MCF 10A (cell line): ENCODE measurements at regions not wholly inside any gene's neighbourhood (a gene's known extent, or its start where the extent isn't known, plus 50 kb on each side); places are given as distances from the start of the nearest gene placed in this dataset.

ENCODE experiments used
- BruUV-seq: library from RNA; stranded (reverse); fragments of 400-500 nt; replicated peaks from 2 replicates; lab custom pipeline; 2021; lab: Mats Ljungman, UMichigan
- CTCF ChIA-PET: fragments of 300-600 bp; sonication (Branson Sonifier 250); formaldehyde crosslinking; extraction: SDS; loops from one replicate; lab custom pipeline; 2021; ENCODE audit warnings: antibody characterized with exemption, inconsistent platforms; lab: Yijun Ruan, JAX
- POLR2A ChIA-PET: fragments of 300-600, 350-650 bp; sonication (Branson Sonifier 250); formaldehyde crosslinking; extraction: SDS; loops from one replicate; lab custom pipeline; 2020; ENCODE audit warnings: antibody characterized with exemption, inconsistent platforms; lab: Yijun Ruan, JAX
- DNase-seq: peaks from one replicate; pipeline ENCODE4 v3.0.0-alpha.2; 2018; ENCODE audit not compliant: unreplicated experiment
- H3K27ac Mint-ChIP-seq: one replicate; pipeline ENCODE4 v1.8.0; 2022; ENCODE audit warnings: mild to moderate bottlenecking, low read depth, mixed read lengths; ENCODE audit not compliant: unreplicated experiment
- H3K27me3 Mint-ChIP-seq: one replicate; pipeline ENCODE4 v1.8.0; 2022; ENCODE audit warnings: mixed read lengths; ENCODE audit not compliant: insufficient read depth, unreplicated experiment
- H3K36me3 Mint-ChIP-seq: one replicate; pipeline ENCODE4 v1.8.0; 2022; ENCODE audit warnings: mild to moderate bottlenecking, moderate library complexity, mixed read lengths; ENCODE audit not compliant: insufficient read depth, unreplicated experiment
- H3K4me1 Mint-ChIP-seq: one replicate; pipeline ENCODE4 v1.8.0; 2022; ENCODE audit warnings: mixed read lengths; ENCODE audit not compliant: insufficient read depth, unreplicated experiment
- H3K4me3 Mint-ChIP-seq: one replicate; pipeline ENCODE4 v1.8.0; 2022; ENCODE audit warnings: mild to moderate bottlenecking, moderate library complexity, mixed read lengths; ENCODE audit not compliant: unreplicated experiment
- H3K9me3 Mint-ChIP-seq: one replicate; pipeline ENCODE4 v1.8.0; 2022; ENCODE audit warnings: mixed read lengths; ENCODE audit not compliant: unreplicated experiment
- CTCF ChIP-seq: fragments of 200-600 bp; IDR thresholded peaks from one replicate; pipeline ENCODE4 v1.8.0; 2022; ENCODE audit warnings: antibody characterized with exemption, mild to moderate bottlenecking; ENCODE audit not compliant: unreplicated experiment
- intact Hi-C: fragments of 100-400 bp; cut with micrococcal nuclease; formaldehyde crosslinking; loops from 2 replicates; pipeline ENCODE4 v1.14.1; 2022

DNA sequence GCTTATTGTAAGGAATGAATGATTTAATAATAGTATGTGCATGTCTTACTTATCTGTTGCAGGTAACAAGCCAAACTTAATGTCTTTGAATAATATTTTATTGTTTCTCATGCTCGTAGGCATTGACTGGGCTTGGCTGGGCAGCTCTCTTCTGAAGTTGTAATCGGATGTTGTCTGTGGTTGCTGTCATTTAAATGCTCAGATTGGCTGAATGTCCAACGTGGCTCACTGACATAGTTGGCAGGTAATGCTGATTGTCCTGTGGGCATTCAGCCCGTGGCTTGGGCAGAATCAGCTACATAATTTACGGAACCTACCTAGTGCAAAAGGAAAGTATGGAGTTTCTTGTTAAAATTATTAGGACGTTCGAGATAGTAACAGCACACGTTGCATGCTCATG, 297.4 kb upstream of the GBE1 start:
- ChIA-PET POLR2A (interaction anchor here (0.6 kb wide), 1 partner anchor 199 kb away, joined by 4 read pairs; no protein-coding TSS in a partner anchor), CTCF (interaction anchor here (0.7 to 1.0 kb wide), 4 partner anchors 57 to 149 kb away, joined by 3 to 4 read pairs (median 3); no protein-coding TSS in a partner anchor)
- intact Hi-C loops: no loop called here
- TF ChIP-seq CTCF: no peak
- no peak for DNase-seq
- H3K27me3 Mint-ChIP-seq: no peaks in the 10 kb centered on the region
- no peaks in the 10 kb centered on the region for H3K9me3 Mint-ChIP-seq
- no peak overlapping the region for H3K4me3 Mint-ChIP-seq
- no peaks in the 10 kb centered on the region for H3K36me3 Mint-ChIP-seq
- H3K27ac Mint-ChIP-seq: no peak overlapping the region
- no TSS peak for BruUV-seq
- no peaks in the 10 kb centered on the region for H3K4me1 Mint-ChIP-seq

GRCh38 chr3:82055792-82056191, 294.3 kb upstream of the GBE1 start:
- no peak overlapping the region for H3K4me3 Mint-ChIP-seq
- H3K27ac Mint-ChIP-seq: no peak overlapping the region
- H3K27me3 Mint-ChIP-seq: no peaks in the 10 kb centered on the region
- no peaks in the 10 kb centered on the region for H3K36me3 Mint-ChIP-seq
- no peak for TF ChIP-seq CTCF
- H3K9me3 Mint-ChIP-seq: no peaks in the 10 kb centered on the region
- ChIA-PET POLR2A (no interaction called here), CTCF (interaction anchor here (0.6 kb wide), 1 partner anchor 581 kb away, joined by 4 read pairs; no protein-coding TSS in a partner anchor)
- peak; percentile 47 for DNase-seq
- intact Hi-C loops: no loop called here
- no peaks in the 10 kb centered on the region for H3K4me1 Mint-ChIP-seq
- no TSS peak for BruUV-seq

DNA sequence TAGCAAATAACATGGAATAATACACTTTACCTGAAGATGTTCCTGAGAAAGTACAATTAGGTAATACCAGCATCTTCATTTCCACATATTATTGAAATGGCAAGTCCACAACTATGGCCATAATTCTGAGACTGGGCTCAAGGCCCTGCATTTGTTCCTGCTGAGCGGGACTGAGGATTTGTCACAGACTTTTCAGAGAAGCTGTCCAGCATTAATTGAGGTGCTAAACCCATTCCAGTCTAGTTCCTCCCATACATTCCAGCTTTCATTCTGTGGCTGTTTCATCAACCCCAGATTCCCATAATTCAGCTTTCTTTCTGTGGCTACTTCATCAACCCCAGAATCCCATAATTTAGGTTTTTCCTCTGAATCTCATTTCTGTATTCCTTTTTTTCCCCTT, 293.4 kb upstream of the GBE1 start:
- no peak for DNase-seq
- ChIA-PET POLR2A (no interaction called here), CTCF (interaction anchor here (0.6 kb wide), 1 partner anchor 1469 kb away, joined by 3 read pairs; no protein-coding TSS in a partner anchor)
- no peak overlapping the region for H3K4me3 Mint-ChIP-seq
- H3K4me1 Mint-ChIP-seq: peaks cover 6% of the 10 kb centered on the region
- no peak for TF ChIP-seq CTCF
- no peaks in the 10 kb centered on the region for H3K36me3 Mint-ChIP-seq
- peaks cover 7% of the 10 kb centered on the region for H3K9me3 Mint-ChIP-seq
- BruUV-seq: no TSS peak
- intact Hi-C loops: no loop called here
- H3K27me3 Mint-ChIP-seq: no peaks in the 10 kb centered on the region
- no peak overlapping the region for H3K27ac Mint-ChIP-seq

GRCh38 chr3:82053236-82053635, 291.8 kb upstream of the GBE1 start:
- H3K27me3 Mint-ChIP-seq: no peaks in the 10 kb centered on the region
- H3K4me3 Mint-ChIP-seq: no peak overlapping the region
- no peaks in the 10 kb centered on the region for H3K36me3 Mint-ChIP-seq
- no TSS peak for BruUV-seq
- no peak overlapping the region for H3K27ac Mint-ChIP-seq
- H3K9me3 Mint-ChIP-seq: peaks cover 7% of the 10 kb centered on the region
- peaks cover 6% of the 10 kb centered on the region for H3K4me1 Mint-ChIP-seq
- POLR2A ChIA-PET: no interaction called here
- no peak for DNase-seq
- no peak for TF ChIP-seq CTCF
- intact Hi-C loops: no loop called here
- CTCF ChIA-PET: no interaction called here
